CD4-positive, alpha-beta T cell (primary cell): ENCODE measurements at regions not wholly inside any gene's neighbourhood (a gene's known extent, or its start where the extent isn't known, plus 50 kb on each side); places are given as distances from the start of the nearest gene placed in this dataset.

Experiments
- ATAC-seq: fragments of 200-7000 bp; cut with Tn5 transposase; one replicate; pipeline ENCODE4 v1.10.0; 2022; ENCODE audit warnings: mild to moderate bottlenecking; ENCODE audit not compliant: poor library complexity
- CTCF ChIA-PET: fragments of 350-600 bp; sonication (Branson Sonifier 250); formaldehyde crosslinking; loops from one replicate; lab custom pipeline; 2021; ENCODE audit warnings: antibody characterized with exemption, inconsistent platforms; lab: Charles Lee
- POLR2A ChIA-PET: fragments of 350-600 bp; sonication (Branson Sonifier 250); formaldehyde crosslinking; loops from one replicate; lab custom pipeline; 2021; ENCODE audit warnings: antibody characterized with exemption, inconsistent platforms; lab: Charles Lee
- DNase-seq, 14 experiments: peaks; one replicate each; pipeline ENCODE4 v3.0.0-alpha.2; 2013 to 2020; ENCODE audit warnings: mixed read lengths in 2 of 14
- H3K27ac ChIP-seq, 2 donors: one replicate each; pipeline versions ENCODE4 v1.5.1 to v1.7.0; 2013; ENCODE audit warnings: low read length in 2 of 2, low read depth in 1 of 2, mild to moderate bottlenecking in 1 of 2
- H3K27me3 ChIP-seq, 2 experiments: 1 replicate in 1 of 2; 2 replicates in 1 of 2; pipeline versions ENCODE4 v1.6.1 to v1.7.0; 2013; ENCODE audit warnings: low read length in 2 of 2, control low read depth in 1 of 2, mild to moderate bottlenecking in 1 of 2, moderate library complexity in 1 of 2; ENCODE audit not compliant: insufficient read depth in 2 of 2, control insufficient read depth in 1 of 2
- H3K36me3 ChIP-seq: one replicate; pipeline ENCODE4 v1.6.1; 2013; ENCODE audit warnings: low read length, control low read depth; ENCODE audit not compliant: insufficient read depth
- H3K4me1 ChIP-seq: one replicate; pipeline ENCODE4 v1.6.1; 2013; ENCODE audit warnings: low read length, control low read depth; ENCODE audit not compliant: insufficient read depth
- H3K4me3 ChIP-seq: one replicate; pipeline ENCODE4 v1.5.1; 2013; ENCODE audit warnings: mild to moderate bottlenecking, low read length, moderate library complexity
- H3K9me3 ChIP-seq, 2 experiments: 1 replicate in 1 of 2; 2 replicates in 1 of 2; pipeline versions ENCODE4 v1.6.1 to v1.7.0; 2013; ENCODE audit warnings: low read length in 2 of 2, mild to moderate bottlenecking in 2 of 2, control low read depth in 1 of 2, moderate library complexity in 1 of 2; ENCODE audit not compliant: control insufficient read depth in 1 of 2, insufficient read depth in 1 of 2
- H3K27ac Mint-ChIP-seq: one replicate; pipeline ENCODE4 v1.8.0; 2020; ENCODE audit warnings: mixed read lengths
- H3K27me3 Mint-ChIP-seq: one replicate; pipeline ENCODE4 v1.8.0; 2021; ENCODE audit warnings: mixed read lengths
- H3K36me3 Mint-ChIP-seq: one replicate; pipeline ENCODE4 v1.8.0; 2021; ENCODE audit warnings: low read depth, mixed read lengths
- H3K4me1 Mint-ChIP-seq: one replicate; pipeline ENCODE4 v1.8.0; 2021; ENCODE audit warnings: low read depth, mixed read lengths
- H3K4me3 Mint-ChIP-seq: one replicate; pipeline ENCODE4 v1.8.0; 2020; ENCODE audit warnings: mild to moderate bottlenecking, mixed read lengths
- H3K9me3 Mint-ChIP-seq: one replicate; pipeline ENCODE4 v1.8.0; 2020; ENCODE audit warnings: mixed read lengths
- CTCF ChIP-seq: fragments of 200-600 bp; IDR thresholded peaks from one replicate; pipeline ENCODE4 v1.8.0; 2022; ENCODE audit warnings: antibody characterized with exemption, mild to moderate bottlenecking
- intact Hi-C, 2 experiments: fragments of 100-400 bp; cut with DNase I in 1 of 2; cut with micrococcal nuclease in 1 of 2; formaldehyde crosslinking; loops; one replicate each; pipeline versions ENCODE4 v1.15.1 to v1.9.0; 2023 to 2025; cut with DNase I, micrococcal nuclease

GRCh38 chr2:64795024-64795592 is 141.4 kb upstream of the SERTAD2 start:
- H3K27me3 ChIP-seq, result peaks cover 0 to 5% of the 10 kb centered on the region in 2 experiments
- no peaks in the 10 kb centered on the region for H3K9me3 ChIP-seq
- Mint-ChIP-seq H3K4me3 (no peak overlapping the region), H3K27ac (no peak overlapping the region), H3K36me3 (no peaks in the 10 kb centered on the region), H3K4me1 (no peaks in the 10 kb centered on the region), H3K9me3 (no peaks in the 10 kb centered on the region), H3K27me3 (no peaks in the 10 kb centered on the region)
- ChIA-PET POLR2A (interaction anchor here (0.7 to 1.9 kb wide), 5 partner anchors 26 to 47 kb away, joined by 3 to 8 read pairs (median 3); no protein-coding TSS in a partner anchor), CTCF (interaction anchor here (0.6 kb wide), 1 partner anchor 9 kb away, joined by 3 read pairs; no protein-coding TSS in a partner anchor)
- intact Hi-C loops, result no loop called here
- no peak overlapping the region for H3K27ac ChIP-seq
- ATAC-seq (no peak), DNase-seq (no peak)
- peaks cover 3% of the 10 kb centered on the region for H3K4me1 ChIP-seq
- TF ChIP-seq CTCF, result no peak
- H3K4me3 ChIP-seq, result no peak overlapping the region
- H3K36me3 ChIP-seq, result no peaks in the 10 kb centered on the region

GRCh38 chr2:64796926-64797325 is 143.2 kb upstream of the SERTAD2 start:
- Histone ChIP-seq H3K4me1 (peaks cover 3% of the 10 kb centered on the region), H3K36me3 (no peaks in the 10 kb centered on the region), H3K9me3 (no peaks in the 10 kb centered on the region), H3K27ac (no peak overlapping the region), H3K27me3 (peaks cover 0 to 9% of the 10 kb centered on the region in 2 experiments), H3K4me3 (no peak overlapping the region)
- ATAC-seq (no peak), DNase-seq (no peak)
- H3K27me3 Mint-ChIP-seq, result no peaks in the 10 kb centered on the region
- H3K9me3 Mint-ChIP-seq, result no peaks in the 10 kb centered on the region
- H3K27ac Mint-ChIP-seq, result no peak overlapping the region
- intact Hi-C loops, result no loop called here
- no peak for TF ChIP-seq CTCF
- no peaks in the 10 kb centered on the region for H3K36me3 Mint-ChIP-seq
- H3K4me1 Mint-ChIP-seq, result no peaks in the 10 kb centered on the region
- POLR2A ChIA-PET, result no interaction called here
- CTCF ChIA-PET, result interaction anchor here (0.6 kb wide), 1 partner anchor 151 kb away, joined by 4 read pairs; no protein-coding TSS in a partner anchor
- no peak overlapping the region for H3K4me3 Mint-ChIP-seq

GRCh38 chr2:64797881-64798575 is 144.3 kb upstream of the SERTAD2 start:
- POLR2A ChIA-PET, result no interaction called here
- Histone ChIP-seq H3K9me3 (no peaks in the 10 kb centered on the region), H3K36me3 (no peaks in the 10 kb centered on the region), H3K27ac (no peak overlapping the region), H3K4me3 (no peak overlapping the region), H3K27me3 (peaks cover 0 to 9% of the 10 kb centered on the region in 2 experiments), H3K4me1 (peaks cover 3% of the 10 kb centered on the region)
- no peaks in the 10 kb centered on the region for H3K36me3 Mint-ChIP-seq
- H3K27ac Mint-ChIP-seq, result no peak overlapping the region
- intact Hi-C loops, result no loop called here
- CTCF ChIA-PET, result interaction anchor here (0.6 kb wide), 1 partner anchor 150 kb away, joined by 4 read pairs; no protein-coding TSS in a partner anchor
- ATAC-seq (no peak), DNase-seq (no peak)
- H3K4me3 Mint-ChIP-seq, result no peak overlapping the region
- no peaks in the 10 kb centered on the region for H3K27me3 Mint-ChIP-seq
- no peaks in the 10 kb centered on the region for H3K4me1 Mint-ChIP-seq
- no peak for TF ChIP-seq CTCF
- no peaks in the 10 kb centered on the region for H3K9me3 Mint-ChIP-seq
